Cardiac fibroblast (primary cell): ENCODE measurements at regions not wholly inside any gene's neighbourhood (a gene's known extent, or its start where the extent isn't known, plus 50 kb on each side); places are given as distances from the start of the nearest gene placed in this dataset.

Experiments used
- DNase-seq, 2 donors: peaks; one replicate each; pipeline versions ENCODE4 v3.0.0 to v3.0.0-alpha.2; 2010; ENCODE audit warnings: low read depth in 2 of 2
- H3K4me3 ChIP-seq, 2 donors: replicated peaks in 1 of 2; 1 replicate in 1 of 2; 2 replicates in 1 of 2; pipeline ENCODE4 v1.5.1; 2011; ENCODE audit warnings: low read depth in 2 of 2, low read length in 2 of 2, mild to moderate bottlenecking in 2 of 2, moderate library complexity in 1 of 2
- TF ChIP-seq, protein P1 (sequence below): IDR thresholded peaks from one replicate; pipeline ENCODE4 v1.5.1; 2011; ENCODE audit warnings: low read depth, mild to moderate bottlenecking, low read length, inconsistent platforms

DNA sequence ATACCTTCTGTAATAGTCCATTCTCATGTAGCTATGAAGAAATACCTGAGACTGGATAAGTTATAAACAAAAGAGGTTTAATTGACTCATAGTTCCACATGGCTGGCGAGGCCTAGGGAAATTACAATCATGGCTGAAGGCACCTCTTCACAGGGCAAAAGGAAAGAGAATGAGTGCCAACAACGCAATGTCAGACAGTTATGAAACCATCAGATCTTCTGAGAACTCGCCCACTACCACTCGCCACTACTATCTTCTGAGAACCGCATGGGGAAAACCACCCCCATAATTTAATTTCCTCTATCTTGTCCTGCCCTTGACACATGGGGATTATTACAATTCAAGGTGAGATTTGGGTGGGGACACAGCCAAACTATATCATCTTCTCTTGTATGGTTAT, 406.8 kb upstream of the CBLB start:
- TF ChIP-seq, protein P1, sequence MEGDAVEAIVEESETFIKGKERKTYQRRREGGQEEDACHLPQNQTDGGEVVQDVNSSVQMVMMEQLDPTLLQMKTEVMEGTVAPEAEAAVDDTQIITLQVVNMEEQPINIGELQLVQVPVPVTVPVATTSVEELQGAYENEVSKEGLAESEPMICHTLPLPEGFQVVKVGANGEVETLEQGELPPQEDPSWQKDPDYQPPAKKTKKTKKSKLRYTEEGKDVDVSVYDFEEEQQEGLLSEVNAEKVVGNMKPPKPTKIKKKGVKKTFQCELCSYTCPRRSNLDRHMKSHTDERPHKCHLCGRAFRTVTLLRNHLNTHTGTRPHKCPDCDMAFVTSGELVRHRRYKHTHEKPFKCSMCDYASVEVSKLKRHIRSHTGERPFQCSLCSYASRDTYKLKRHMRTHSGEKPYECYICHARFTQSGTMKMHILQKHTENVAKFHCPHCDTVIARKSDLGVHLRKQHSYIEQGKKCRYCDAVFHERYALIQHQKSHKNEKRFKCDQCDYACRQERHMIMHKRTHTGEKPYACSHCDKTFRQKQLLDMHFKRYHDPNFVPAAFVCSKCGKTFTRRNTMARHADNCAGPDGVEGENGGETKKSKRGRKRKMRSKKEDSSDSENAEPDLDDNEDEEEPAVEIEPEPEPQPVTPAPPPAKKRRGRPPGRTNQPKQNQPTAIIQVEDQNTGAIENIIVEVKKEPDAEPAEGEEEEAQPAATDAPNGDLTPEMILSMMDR = no peak
- no peak overlapping the region for H3K4me3 ChIP-seq
- no peak for DNase-seq

DNA sequence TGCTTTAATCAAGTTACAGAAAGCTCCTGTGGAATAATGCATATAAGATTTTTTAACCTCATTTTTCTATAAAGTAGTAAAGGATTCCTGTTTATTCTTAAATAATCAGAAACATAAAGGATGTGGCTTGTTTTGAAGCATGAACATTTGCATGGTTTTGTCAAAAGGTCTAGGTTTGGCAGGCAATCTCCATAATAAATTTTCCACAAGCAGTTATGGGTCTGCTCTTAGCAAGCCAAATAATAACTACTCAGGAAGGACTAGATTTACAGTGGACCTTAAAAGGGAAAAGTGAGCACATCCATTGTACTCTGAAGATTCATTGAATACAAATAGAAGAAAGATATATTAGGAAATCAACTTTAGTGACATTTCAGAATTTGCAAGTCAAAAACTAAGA, 407.3 kb upstream of the CBLB start:
- H3K4me3 ChIP-seq = no peak overlapping the region
- no peak for DNase-seq
- TF ChIP-seq, protein P1 = no peak

DNA sequence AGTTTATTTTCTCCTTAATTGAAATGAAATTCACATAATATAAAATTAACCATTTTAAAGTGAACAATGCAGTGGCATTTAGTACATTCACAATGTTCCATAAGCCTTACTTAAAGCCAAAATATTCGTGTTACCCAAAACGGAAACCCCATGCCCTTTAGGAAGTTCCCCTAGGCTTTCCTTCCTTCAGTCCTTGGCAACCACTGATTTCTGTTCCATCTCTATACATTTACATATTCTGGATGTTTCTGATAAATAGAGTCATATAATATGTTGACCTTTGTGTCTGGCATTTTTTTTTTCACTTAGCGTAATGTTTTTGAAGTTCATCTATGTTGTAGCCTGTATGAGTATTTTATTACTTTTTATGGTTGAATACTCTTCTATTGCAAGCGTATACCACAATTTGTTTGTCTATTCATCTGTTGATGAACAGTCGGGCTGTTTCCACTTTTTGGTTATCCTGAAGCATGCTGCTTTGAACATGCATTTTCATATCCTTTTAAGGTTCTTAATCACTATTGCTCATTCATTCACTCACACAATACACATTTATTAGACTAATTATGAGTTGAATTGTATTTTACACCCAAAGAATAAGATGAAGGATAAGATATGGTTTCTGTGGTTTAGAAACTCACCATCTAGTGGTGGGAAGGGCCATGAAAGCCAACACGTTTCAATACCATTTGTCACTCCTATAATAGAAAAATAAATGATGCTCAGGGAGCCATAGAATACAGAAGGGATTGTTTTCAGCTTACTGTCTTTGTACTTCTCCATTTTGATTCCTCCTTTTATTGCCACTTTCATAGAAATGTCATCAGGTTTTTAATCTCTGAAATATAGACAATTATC, 408.2 kb upstream of the CBLB start:
- H3K4me3 ChIP-seq = no peak overlapping the region
- TF ChIP-seq, protein P1 = no peak
- no peak for DNase-seq

DNA sequence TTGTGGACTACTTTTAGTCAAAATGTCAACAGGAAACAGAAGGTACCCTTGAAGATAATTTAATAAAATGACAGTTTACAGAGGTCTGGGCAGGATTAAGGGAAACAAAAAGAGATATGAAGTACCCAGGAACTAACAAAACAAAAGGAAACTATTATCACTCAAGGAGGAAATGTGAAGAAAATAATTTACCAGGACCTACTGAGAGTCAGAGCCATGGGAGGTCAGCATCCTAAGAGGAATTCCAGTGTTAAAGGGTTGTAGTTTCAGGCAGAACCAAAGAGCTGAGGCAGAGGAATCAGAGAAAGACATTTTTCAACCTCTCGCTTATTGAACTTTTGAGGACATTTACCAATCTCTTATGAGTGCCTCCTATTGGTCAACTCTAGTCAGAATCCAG, 408.9 kb upstream of the CBLB start:
- no peak overlapping the region for H3K4me3 ChIP-seq
- DNase-seq = no peak
- TF ChIP-seq, protein P1 = no peak

DNA sequence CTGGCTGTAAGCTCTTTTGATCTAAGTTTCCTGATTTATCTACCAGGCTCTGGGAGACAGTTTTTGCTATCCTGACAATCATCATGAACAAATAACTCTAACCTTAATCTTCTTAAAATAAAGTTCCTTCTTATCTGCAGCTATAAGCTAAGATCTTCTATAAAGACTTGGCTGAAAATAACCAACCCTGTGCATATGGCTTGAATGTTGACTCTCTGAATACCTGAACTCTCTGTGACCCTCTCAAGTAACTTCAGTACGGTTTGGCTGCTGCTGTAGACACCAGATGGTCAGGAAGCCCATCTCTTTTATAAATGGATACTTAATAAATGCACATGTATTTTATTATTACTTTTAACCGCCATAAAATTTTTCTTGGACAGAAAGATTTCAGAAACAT, 412.4 kb upstream of the CBLB start:
- TF ChIP-seq, protein P1 = no peak
- no peak overlapping the region for H3K4me3 ChIP-seq
- peak in 1 of 2 donors; percentile 11 for DNase-seq

DNA sequence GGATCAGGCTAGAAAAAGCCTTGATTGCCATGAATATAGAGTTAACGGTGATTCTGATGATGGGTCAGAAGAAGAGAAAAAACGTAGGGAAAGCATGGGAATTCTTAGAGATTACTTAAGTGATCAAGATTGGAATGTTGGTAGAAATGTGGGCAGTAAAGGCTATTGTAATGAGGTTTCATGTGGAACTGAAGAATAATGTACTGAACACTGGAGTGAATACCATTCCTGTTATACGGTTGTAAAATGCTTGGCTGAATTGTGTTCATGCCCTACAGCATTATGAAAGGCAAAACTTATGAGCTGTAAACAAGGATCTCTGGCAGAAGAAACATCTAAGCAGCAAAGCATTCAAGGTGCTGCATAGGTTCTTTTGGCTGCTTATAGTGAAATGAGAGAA, 414.1 kb upstream of the CBLB start:
- H3K4me3 ChIP-seq = no peak overlapping the region
- TF ChIP-seq, protein P1 = no peak
- no peak for DNase-seq
